ENCODE measurements at regions not wholly inside any gene's neighbourhood (a gene's known extent, or its start where the extent isn't known, plus 50 kb on each side); places are given as distances from the start of the nearest gene placed in this dataset.

- H3K27ac ChIP-seq, result no peak overlapping the region
- H3K27me3 ChIP-seq, result no peaks in the 10 kb centered on the region
- DNase-seq (ENCODE audit: extremely low spot score in 2 of 2), result no peak
- no peaks in the 10 kb centered on the region for H3K9me3 ChIP-seq
- intact Hi-C loops (cut with DNase I), result no loop called here
- H3K4me1 ChIP-seq, result no peaks in the 10 kb centered on the region
- TF ChIP-seq POLR2A (IDR thresholded peaks at IDR 0.05) (no peak), CTCF (IDR thresholded peaks at IDR 0.05) (no peak), POLR2AphosphoS5 (IDR thresholded peaks at IDR 0.05; ENCODE audit: insufficient read depth in 1 of 2, low read depth in 1 of 2) (no peak)
- H3K4me3 ChIP-seq, result no peak overlapping the region
- no peaks in the 10 kb centered on the region for H3K36me3 ChIP-seq
These were observed 241.7 kb upstream of the GHITM start for GRCh38 chr10:83897626-83898025.

- no peaks in the 10 kb centered on the region for H3K27me3 ChIP-seq
- no peak for TF ChIP-seq POLR2AphosphoS5 (IDR thresholded peaks at IDR 0.05; ENCODE audit: insufficient read depth in 1 of 2, low read depth in 1 of 2)
- TF ChIP-seq POLR2A (IDR thresholded peaks at IDR 0.05), result no peak
- intact Hi-C loops (cut with DNase I), result no loop called here
- no peaks in the 10 kb centered on the region for H3K36me3 ChIP-seq
- H3K4me1 ChIP-seq, result no peaks in the 10 kb centered on the region
- H3K4me3 ChIP-seq, result no peak overlapping the region
- H3K9me3 ChIP-seq, result no peaks in the 10 kb centered on the region
- no peak overlapping the region for H3K27ac ChIP-seq
- no peak for DNase-seq (ENCODE audit: extremely low spot score in 2 of 2)
These were observed 230.8 kb upstream of the GHITM start for GRCh38 chr10:83908506-83908905.

GRCh38 chr10:83909001-83909400, 230.3 kb upstream of the GHITM start:
- no peak for DNase-seq (ENCODE audit: extremely low spot score in 2 of 2)
- no peaks in the 10 kb centered on the region for H3K27me3 ChIP-seq
- no peak overlapping the region for H3K4me3 ChIP-seq
- H3K36me3 ChIP-seq, result no peaks in the 10 kb centered on the region
- H3K9me3 ChIP-seq, result no peaks in the 10 kb centered on the region
- TF ChIP-seq POLR2A (IDR thresholded peaks at IDR 0.05), result no peak
- TF ChIP-seq CTCF (IDR thresholded peaks at IDR 0.05), result no peak
- TF ChIP-seq POLR2AphosphoS5 (IDR thresholded peaks at IDR 0.05; ENCODE audit: insufficient read depth in 1 of 2, low read depth in 1 of 2), result no peak
- intact Hi-C loops (cut with DNase I), result no loop called here
- H3K27ac ChIP-seq, result no peak overlapping the region
- H3K4me1 ChIP-seq, result no peaks in the 10 kb centered on the region

GRCh38 chr10:83915801-83916200, 223.5 kb upstream of the GHITM start:
- H3K36me3 ChIP-seq, result no peaks in the 10 kb centered on the region
- no peaks in the 10 kb centered on the region for H3K9me3 ChIP-seq
- no peak overlapping the region for H3K27ac ChIP-seq
- intact Hi-C loops (cut with DNase I), result no loop called here
- H3K4me1 ChIP-seq, result no peaks in the 10 kb centered on the region
- H3K4me3 ChIP-seq, result no peak overlapping the region
- DNase-seq (ENCODE audit: extremely low spot score in 2 of 2), result no peak
- TF ChIP-seq POLR2A (IDR thresholded peaks at IDR 0.05) (no peak), CTCF (IDR thresholded peaks at IDR 0.05) (no peak), POLR2AphosphoS5 (IDR thresholded peaks at IDR 0.05; ENCODE audit: insufficient read depth in 1 of 2, low read depth in 1 of 2) (no peak)
- H3K27me3 ChIP-seq, result no peaks in the 10 kb centered on the region

- Histone ChIP-seq H3K9me3 (no peaks in the 10 kb centered on the region), H3K27me3 (no peaks in the 10 kb centered on the region), H3K4me1 (no peaks in the 10 kb centered on the region), H3K4me3 (no peak overlapping the region), H3K36me3 (no peaks in the 10 kb centered on the region), H3K27ac (no peak overlapping the region)
- no peak for DNase-seq (ENCODE audit: extremely low spot score in 2 of 2)
- TF ChIP-seq POLR2AphosphoS5 (IDR thresholded peaks at IDR 0.05; ENCODE audit: insufficient read depth in 1 of 2, low read depth in 1 of 2) (no peak), POLR2A (IDR thresholded peaks at IDR 0.05) (no peak), CTCF (IDR thresholded peaks at IDR 0.05) (no peak)
- intact Hi-C loops (cut with DNase I), result no loop called here
These were observed 221.5 kb upstream of the GHITM start for GRCh38 chr10:83917537-83918506.

Measured in vagina (tissue), 2 donors.